HG03342 (cell line): ENCODE measurements at regions not wholly inside any gene's neighbourhood (a gene's known extent, or its start where the extent isn't known, plus 50 kb on each side); places are given as distances from the start of the nearest gene placed in this dataset.

Source experiments
- ATAC-seq: cut with Tn5 transposase; IDR thresholded peaks from one replicate; pipeline ENCODE4 v1.9.1; 2021; ENCODE audit warnings: mild to moderate bottlenecking, moderate library complexity; ENCODE audit not compliant: unreplicated experiment

GRCh38 chr2:217185265-217185995, 325.6 kb upstream of the TNP1 start:
- no peak for ATAC-seq

- ATAC-seq, result no peak
Observed at GRCh38 chr2:217184242-217184641, 324.4 kb upstream of the TNP1 start.

GRCh38 chr2:217183471-217183870, 323.6 kb upstream of the TNP1 start:
- ATAC-seq, result no peak

GRCh38 chr2:217182926-217183325, 323.1 kb upstream of the TNP1 start:
- ATAC-seq, result no peak

GRCh38 chr2:217181512-217181911, 321.6 kb upstream of the TNP1 start:
- ATAC-seq, result no peak

GRCh38 chr2:217179854-217180253, 320.0 kb upstream of the TNP1 start:
- no peak for ATAC-seq

GRCh38 chr2:217178341-217178740, 318.5 kb upstream of the TNP1 start:
- ATAC-seq, result no peak

GRCh38 chr2:217177720-217178119, 317.9 kb upstream of the TNP1 start:
- no peak for ATAC-seq

- ATAC-seq, result no peak
Observed at GRCh38 chr2:217171874-217172273, 312.0 kb upstream of the TNP1 start.

- ATAC-seq, result no peak
Observed at GRCh38 chr2:217168496-217168895, 308.6 kb upstream of the TNP1 start.

GRCh38 chr2:217167531-217167930, 307.7 kb upstream of the TNP1 start:
- ATAC-seq, result no peak

GRCh38 chr2:217166241-217166850, 306.5 kb upstream of the TNP1 start:
- ATAC-seq, result no peak

- ATAC-seq, result no peak
Observed at GRCh38 chr2:217165547-217165946, 305.7 kb upstream of the TNP1 start.

GRCh38 chr2:217163987-217164386, 304.1 kb upstream of the TNP1 start:
- ATAC-seq, result no peak

- no peak for ATAC-seq
Observed at GRCh38 chr2:217162533-217162932, 302.7 kb upstream of the TNP1 start.

GRCh38 chr2:217160978-217161973, 301.4 kb upstream of the TNP1 start:
- ATAC-seq, result no peak

GRCh38 chr2:217160103-217160743, 300.4 kb upstream of the TNP1 start:
- no peak for ATAC-seq

- no peak for ATAC-seq
Observed at GRCh38 chr2:217158928-217159327, 299.1 kb upstream of the TNP1 start.

- ATAC-seq, result no peak
Observed at GRCh38 chr2:217157581-217157980, 297.7 kb upstream of the TNP1 start.

GRCh38 chr2:217156801-217157200, 296.9 kb upstream of the TNP1 start:
- ATAC-seq, result no peak

GRCh38 chr2:217154923-217155322, 295.1 kb upstream of the TNP1 start:
- ATAC-seq, result no peak
